ENCODE measurements at regions not wholly inside any gene's neighbourhood (a gene's known extent, or its start where the extent isn't known, plus 50 kb on each side); places are given as distances from the start of the nearest gene placed in this dataset.

DNA sequence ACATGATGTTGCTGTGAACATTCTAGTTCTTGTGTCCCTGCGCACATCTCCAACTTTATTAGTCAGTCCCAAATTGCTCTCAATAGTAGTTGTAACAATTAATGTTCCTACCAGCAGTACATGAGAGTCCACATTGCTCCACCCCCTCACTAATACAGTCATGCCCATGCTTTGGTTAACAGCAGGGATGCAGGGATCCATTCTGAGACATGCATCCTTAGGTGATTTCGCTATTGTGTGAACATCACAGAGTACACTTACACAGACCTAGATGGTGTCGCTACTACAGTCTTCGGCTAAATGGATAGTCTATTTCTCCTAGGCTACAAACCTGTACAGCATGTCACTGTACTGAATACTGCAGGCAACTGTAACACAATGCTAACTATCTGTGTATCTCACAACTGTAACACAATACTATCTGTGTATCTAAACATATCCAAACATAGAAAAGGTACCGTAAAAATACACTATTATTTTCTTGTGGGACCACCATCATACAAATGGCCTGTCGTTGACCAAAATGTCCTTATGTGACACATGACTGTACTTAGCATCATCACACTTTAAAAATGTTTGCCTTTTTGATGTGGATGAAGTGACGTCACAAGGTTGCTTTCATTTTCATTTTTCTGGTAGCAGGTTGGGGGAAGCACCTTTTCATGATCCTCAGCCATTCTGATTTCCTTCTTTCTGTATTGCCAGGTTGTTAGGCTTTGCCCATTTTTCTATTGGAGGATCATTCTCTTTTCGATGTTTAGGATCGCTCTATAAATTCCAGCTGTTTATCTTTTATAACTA is 82.9 kb upstream of the RNF152 start:
- TF ChIP-seq, protein P1, sequence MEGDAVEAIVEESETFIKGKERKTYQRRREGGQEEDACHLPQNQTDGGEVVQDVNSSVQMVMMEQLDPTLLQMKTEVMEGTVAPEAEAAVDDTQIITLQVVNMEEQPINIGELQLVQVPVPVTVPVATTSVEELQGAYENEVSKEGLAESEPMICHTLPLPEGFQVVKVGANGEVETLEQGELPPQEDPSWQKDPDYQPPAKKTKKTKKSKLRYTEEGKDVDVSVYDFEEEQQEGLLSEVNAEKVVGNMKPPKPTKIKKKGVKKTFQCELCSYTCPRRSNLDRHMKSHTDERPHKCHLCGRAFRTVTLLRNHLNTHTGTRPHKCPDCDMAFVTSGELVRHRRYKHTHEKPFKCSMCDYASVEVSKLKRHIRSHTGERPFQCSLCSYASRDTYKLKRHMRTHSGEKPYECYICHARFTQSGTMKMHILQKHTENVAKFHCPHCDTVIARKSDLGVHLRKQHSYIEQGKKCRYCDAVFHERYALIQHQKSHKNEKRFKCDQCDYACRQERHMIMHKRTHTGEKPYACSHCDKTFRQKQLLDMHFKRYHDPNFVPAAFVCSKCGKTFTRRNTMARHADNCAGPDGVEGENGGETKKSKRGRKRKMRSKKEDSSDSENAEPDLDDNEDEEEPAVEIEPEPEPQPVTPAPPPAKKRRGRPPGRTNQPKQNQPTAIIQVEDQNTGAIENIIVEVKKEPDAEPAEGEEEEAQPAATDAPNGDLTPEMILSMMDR (IDR thresholded peaks at IDR 0.05), result no peak
- no peak for TF ChIP-seq POLR2AphosphoS5 (IDR thresholded peaks at IDR 0.05)
- no peak for TF ChIP-seq POLR2A (IDR thresholded peaks at IDR 0.05)
